Ishikawa (cell line): ENCODE measurements at regions not wholly inside any gene's neighbourhood (a gene's known extent, or its start where the extent isn't known, plus 50 kb on each side); places are given as distances from the start of the nearest gene placed in this dataset.

Experiments
- CEBPB ChIP-seq: IDR thresholded peaks from 2 replicates; pipeline ENCODE4 v1.6.1; 2012
- CREB1 ChIP-seq: IDR thresholded peaks from 2 replicates; pipeline ENCODE4 v1.6.1; 2012; ENCODE audit warnings: low read depth
- EGR1 ChIP-seq: IDR thresholded peaks from 2 replicates; pipeline ENCODE4 v1.6.1; 2012
- EP300 ChIP-seq: IDR thresholded peaks from 2 replicates; pipeline ENCODE4 v1.6.1; 2012; ENCODE audit warnings: borderline replicate concordance
- FOXM1 ChIP-seq: IDR thresholded peaks from 2 replicates; pipeline ENCODE4 v1.6.1; 2012; ENCODE audit warnings: low read depth, borderline replicate concordance
- NFIC ChIP-seq: IDR thresholded peaks from 2 replicates; pipeline ENCODE4 v1.6.1; 2012
- RAD21 ChIP-seq: IDR thresholded peaks from 2 replicates; pipeline ENCODE4 v1.6.1; 2012; ENCODE audit warnings: low read depth
- TAF1 ChIP-seq: IDR thresholded peaks from 2 replicates; pipeline ENCODE4 v1.6.1; 2012; ENCODE audit warnings: low read depth, mild to moderate bottlenecking
- TCF12 ChIP-seq: IDR thresholded peaks from 2 replicates; pipeline ENCODE4 v1.6.1; 2012; ENCODE audit warnings: low read depth
- TEAD4 ChIP-seq: IDR thresholded peaks from 2 replicates; pipeline ENCODE4 v1.6.1; 2012
- YY1 ChIP-seq: IDR thresholded peaks from 2 replicates; pipeline ENCODE4 v1.6.1; 2012; ENCODE audit warnings: low read depth
- ZBTB7A ChIP-seq: IDR thresholded peaks from 2 replicates; pipeline ENCODE4 v1.6.1; 2012; ENCODE audit warnings: low read depth
- TF ChIP-seq, protein P1 (sequence below): IDR thresholded peaks from 2 replicates; pipeline ENCODE4 v1.6.1; 2012
- TF ChIP-seq, protein P2 (sequence below): IDR thresholded peaks from 2 replicates; pipeline ENCODE4 v1.6.1; 2012
- TF ChIP-seq, protein P3 (sequence below): IDR thresholded peaks from 2 replicates; pipeline ENCODE4 v1.6.1; 2012; ENCODE audit warnings: low read depth, mild to moderate bottlenecking

DNA sequence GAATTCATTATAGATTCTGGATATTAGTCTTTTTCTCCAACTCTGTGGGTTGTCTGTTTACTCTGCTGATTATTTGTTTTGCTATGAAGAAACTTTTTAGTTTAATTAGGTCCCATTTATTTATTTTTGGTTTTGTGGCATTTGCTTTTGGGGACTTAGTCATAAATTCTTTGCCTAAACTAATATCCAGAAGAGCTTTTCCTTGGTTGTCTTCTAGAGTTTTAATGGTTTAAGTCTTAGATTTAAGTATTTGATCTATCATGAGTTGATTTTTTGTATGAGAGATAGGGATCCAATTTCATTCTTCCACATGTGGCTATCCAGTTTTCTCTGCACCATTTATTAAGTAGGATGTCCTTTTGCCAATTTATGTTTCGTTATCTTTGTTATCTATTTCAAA, 683.4 kb upstream of the FBXO33 start:
- TF ChIP-seq, protein P1, sequence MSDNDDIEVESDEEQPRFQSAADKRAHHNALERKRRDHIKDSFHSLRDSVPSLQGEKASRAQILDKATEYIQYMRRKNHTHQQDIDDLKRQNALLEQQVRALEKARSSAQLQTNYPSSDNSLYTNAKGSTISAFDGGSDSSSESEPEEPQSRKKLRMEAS = no peak
- TF ChIP-seq TCF12 (no peak), RAD21 (no peak), CEBPB (no peak), FOXM1 (no peak), TAF1 (no peak)
- TF ChIP-seq, protein P2, sequence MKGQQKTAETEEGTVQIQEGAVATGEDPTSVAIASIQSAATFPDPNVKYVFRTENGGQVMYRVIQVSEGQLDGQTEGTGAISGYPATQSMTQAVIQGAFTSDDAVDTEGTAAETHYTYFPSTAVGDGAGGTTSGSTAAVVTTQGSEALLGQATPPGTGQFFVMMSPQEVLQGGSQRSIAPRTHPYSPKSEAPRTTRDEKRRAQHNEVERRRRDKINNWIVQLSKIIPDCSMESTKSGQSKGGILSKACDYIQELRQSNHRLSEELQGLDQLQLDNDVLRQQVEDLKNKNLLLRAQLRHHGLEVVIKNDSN = no peak
- TF ChIP-seq, protein P3, sequence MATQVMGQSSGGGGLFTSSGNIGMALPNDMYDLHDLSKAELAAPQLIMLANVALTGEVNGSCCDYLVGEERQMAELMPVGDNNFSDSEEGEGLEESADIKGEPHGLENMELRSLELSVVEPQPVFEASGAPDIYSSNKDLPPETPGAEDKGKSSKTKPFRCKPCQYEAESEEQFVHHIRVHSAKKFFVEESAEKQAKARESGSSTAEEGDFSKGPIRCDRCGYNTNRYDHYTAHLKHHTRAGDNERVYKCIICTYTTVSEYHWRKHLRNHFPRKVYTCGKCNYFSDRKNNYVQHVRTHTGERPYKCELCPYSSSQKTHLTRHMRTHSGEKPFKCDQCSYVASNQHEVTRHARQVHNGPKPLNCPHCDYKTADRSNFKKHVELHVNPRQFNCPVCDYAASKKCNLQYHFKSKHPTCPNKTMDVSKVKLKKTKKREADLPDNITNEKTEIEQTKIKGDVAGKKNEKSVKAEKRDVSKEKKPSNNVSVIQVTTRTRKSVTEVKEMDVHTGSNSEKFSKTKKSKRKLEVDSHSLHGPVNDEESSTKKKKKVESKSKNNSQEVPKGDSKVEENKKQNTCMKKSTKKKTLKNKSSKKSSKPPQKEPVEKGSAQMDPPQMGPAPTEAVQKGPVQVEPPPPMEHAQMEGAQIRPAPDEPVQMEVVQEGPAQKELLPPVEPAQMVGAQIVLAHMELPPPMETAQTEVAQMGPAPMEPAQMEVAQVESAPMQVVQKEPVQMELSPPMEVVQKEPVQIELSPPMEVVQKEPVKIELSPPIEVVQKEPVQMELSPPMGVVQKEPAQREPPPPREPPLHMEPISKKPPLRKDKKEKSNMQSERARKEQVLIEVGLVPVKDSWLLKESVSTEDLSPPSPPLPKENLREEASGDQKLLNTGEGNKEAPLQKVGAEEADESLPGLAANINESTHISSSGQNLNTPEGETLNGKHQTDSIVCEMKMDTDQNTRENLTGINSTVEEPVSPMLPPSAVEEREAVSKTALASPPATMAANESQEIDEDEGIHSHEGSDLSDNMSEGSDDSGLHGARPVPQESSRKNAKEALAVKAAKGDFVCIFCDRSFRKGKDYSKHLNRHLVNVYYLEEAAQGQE = no peak

DNA sequence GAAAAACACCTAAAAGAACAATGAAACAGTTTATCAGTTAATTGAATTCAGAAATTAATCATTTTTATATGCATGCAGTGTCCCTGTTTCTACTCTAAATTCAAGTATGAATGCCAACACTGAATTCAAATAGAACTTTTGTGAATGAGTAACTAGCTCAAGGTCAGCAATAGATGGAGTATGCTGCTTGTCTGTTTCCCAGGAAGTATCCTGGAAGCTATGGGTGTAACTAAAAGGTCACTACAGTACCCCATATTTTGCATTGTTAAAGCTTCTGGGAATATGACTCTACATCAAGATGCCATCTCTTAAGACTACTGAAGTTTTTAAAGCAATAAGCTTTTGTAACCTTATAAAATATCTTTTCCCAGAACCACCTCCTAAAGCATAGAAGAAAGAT, 681.4 kb upstream of the FBXO33 start:
- TF ChIP-seq, protein P3 = no peak
- no peak for TF ChIP-seq TAF1
- TF ChIP-seq TCF12 = no peak
- TF ChIP-seq EGR1 = no peak
- no peak for TF ChIP-seq CEBPB
- TF ChIP-seq TEAD4 = no peak
- TF ChIP-seq YY1 = no peak
- no peak for TF ChIP-seq NFIC
- TF ChIP-seq ZBTB7A = no peak
- TF ChIP-seq EP300 = no peak
- TF ChIP-seq FOXM1 = no peak
- TF ChIP-seq, protein P1 = no peak
- no peak for TF ChIP-seq RAD21

DNA sequence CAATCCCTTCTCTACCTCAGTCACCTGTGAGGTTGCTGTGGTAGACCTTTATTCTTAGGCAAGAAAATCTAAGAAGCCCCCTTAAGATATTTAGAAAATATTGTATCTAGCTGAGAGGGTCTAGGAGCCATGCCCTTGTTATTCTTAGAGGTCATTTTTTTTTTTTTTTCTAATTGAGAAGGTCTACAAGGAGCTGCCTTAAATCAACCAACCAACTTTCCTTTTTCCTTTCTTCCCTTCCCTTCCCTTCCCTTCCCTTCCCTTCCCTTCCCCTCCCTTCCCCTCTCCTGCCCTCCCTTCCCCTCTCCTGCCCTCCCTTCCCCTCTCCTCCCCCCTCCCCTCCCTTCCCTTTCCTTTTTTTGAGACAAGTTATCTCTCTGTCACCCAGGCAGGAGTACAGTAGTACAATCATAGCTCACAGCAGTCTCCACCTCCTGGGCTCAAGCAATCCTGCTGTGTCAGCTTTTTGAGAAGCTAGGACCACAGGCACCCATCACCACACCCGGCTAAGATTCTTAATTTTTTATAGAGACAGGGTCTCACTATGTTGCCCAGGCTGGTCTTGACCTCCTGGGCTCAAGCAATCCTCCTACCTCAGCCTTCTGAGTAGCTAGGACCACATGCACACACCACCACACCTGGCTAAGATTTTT, 668.4 kb upstream of the FBXO33 start:
- TF ChIP-seq, protein P3 = no peak
- TF ChIP-seq TAF1 (no peak), NFIC (no peak), CEBPB (no peak), TCF12 (no peak)
- TF ChIP-seq, protein P1 = no peak

DNA sequence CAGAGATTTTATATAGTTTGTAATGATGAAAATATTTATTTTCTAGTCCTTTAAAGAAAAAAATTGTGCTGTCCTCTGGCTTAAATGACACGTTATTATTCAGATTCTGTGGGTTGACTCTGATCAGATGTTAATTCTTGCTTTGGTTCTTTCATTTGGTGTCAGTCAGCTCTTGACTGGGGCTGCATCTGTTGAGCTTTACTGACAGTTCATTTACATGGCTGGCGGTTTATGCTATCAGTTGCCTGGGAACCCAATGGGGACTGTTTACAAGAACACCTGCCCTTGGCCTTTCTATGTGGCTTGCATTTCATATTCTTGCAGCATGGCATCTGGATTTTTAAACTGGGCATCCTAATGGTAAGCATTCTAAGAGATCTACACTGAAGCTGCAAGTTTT, 667.1 kb upstream of the FBXO33 start:
- TF ChIP-seq, protein P2 = no peak
- TF ChIP-seq TAF1 = no peak
- TF ChIP-seq YY1 = no peak
- TF ChIP-seq NFIC = no peak
- no peak for TF ChIP-seq FOXM1
- TF ChIP-seq EP300 = no peak
- TF ChIP-seq CEBPB = no peak
- TF ChIP-seq TEAD4 = no peak
- TF ChIP-seq CREB1 = no peak
- TF ChIP-seq, protein P1 = no peak

DNA sequence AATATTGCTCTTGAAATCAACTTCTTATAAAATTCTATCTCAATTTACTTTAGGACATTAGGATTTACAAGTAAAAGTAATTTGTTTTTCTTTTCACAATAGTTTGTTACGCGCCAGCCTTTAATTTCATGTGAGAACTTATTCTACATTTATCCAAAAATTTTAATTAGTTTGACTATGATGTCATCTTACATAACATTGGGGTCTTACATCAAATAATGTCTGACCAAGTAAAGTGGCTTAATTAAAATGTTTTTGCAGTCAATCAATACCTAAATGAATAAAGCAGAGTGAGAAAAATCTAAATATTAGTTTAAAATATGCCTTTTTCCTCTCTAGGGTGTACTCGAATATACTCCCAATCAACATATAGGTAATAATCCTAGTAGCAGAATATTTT, 666.2 kb upstream of the FBXO33 start:
- TF ChIP-seq, protein P2 = no peak
- TF ChIP-seq EGR1 = no peak
- no peak for TF ChIP-seq NFIC
- no peak for TF ChIP-seq YY1
